Spleen (tissue), 7 donors: ENCODE measurements at regions not wholly inside any gene's neighbourhood (a gene's known extent, or its start where the extent isn't known, plus 50 kb on each side); places are given as distances from the start of the nearest gene placed in this dataset.

Experiments
- POLR2A ChIP-seq, 3 donors: fragments of 450-650 bp; IDR thresholded peaks; one replicate each; pipeline ENCODE4 v1.5.1; 2017; ENCODE audit warnings: antibody characterized with exemption in 3 of 3, mild to moderate bottlenecking in 1 of 3
- TF ChIP-seq, protein P1 (sequence below), 11 experiments: fragments of 200-600 bp in 7 of 11; fragments of 450-650 bp in 4 of 11; sonication (generic) in 4 of 11; IDR thresholded peaks in 8 of 11; conservative IDR thresholded peaks in 3 of 11; 1 replicate in 7 of 11; 2 replicates in 4 of 11; pipeline versions ENCODE4 v1.4.0 to v1.8.0; 2016 to 2021; ENCODE audit warnings: antibody characterized with exemption in 11 of 11, inconsistent platforms in 4 of 11, mild to moderate bottlenecking in 1 of 11
- donor health status: DM: no; HTN: no; CAD: no; lungs with moderate emphysema.
- donor health status: DM: no; HTN: no; CAD: no.
- donor health status: DM: no; HTN: no; CAD: no.

DNA sequence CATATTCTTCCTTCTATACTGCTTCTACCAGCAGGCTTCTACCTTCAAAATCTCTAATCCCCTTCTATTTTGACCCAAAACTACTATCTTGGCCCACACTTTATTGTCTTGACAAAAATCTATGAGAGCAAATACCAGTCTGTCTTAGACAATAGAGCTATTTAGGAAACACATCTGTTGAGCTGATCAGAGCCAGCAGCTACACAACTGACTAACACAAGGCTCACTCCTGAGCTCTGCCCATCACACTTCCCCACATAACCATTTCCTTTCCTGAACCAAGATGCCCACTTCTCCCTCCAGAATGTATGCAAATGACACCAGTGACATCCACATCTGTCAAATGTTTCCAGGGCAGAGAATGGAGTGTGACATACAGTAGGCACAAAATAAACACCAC is 293.9 kb upstream of the HSFY2 start:
- no peak for TF ChIP-seq POLR2A (IDR thresholded peaks at IDR 0.05)
- TF ChIP-seq, protein P1, sequence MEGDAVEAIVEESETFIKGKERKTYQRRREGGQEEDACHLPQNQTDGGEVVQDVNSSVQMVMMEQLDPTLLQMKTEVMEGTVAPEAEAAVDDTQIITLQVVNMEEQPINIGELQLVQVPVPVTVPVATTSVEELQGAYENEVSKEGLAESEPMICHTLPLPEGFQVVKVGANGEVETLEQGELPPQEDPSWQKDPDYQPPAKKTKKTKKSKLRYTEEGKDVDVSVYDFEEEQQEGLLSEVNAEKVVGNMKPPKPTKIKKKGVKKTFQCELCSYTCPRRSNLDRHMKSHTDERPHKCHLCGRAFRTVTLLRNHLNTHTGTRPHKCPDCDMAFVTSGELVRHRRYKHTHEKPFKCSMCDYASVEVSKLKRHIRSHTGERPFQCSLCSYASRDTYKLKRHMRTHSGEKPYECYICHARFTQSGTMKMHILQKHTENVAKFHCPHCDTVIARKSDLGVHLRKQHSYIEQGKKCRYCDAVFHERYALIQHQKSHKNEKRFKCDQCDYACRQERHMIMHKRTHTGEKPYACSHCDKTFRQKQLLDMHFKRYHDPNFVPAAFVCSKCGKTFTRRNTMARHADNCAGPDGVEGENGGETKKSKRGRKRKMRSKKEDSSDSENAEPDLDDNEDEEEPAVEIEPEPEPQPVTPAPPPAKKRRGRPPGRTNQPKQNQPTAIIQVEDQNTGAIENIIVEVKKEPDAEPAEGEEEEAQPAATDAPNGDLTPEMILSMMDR (IDR thresholded peaks at IDR 0.05 in 8 of 11, conservative IDR thresholded peaks at IDR 0.05 in 3 of 11), result no peak
